ENCODE measurements at regions not wholly inside any gene's neighbourhood (a gene's known extent, or its start where the extent isn't known, plus 50 kb on each side); places are given as distances from the start of the nearest gene placed in this dataset.

GRCh38 chr14:98249476-98249875 is 1022.5 kb downstream of the BCL11B start:
- Mint-ChIP-seq H3K36me3 (ENCODE audit: low read depth) (no peaks in the 10 kb centered on the region), H3K4me1 (no peaks in the 10 kb centered on the region), H3K4me3 (no peak overlapping the region), H3K27me3 (no peaks in the 10 kb centered on the region), H3K9me3 (peaks cover 9% of the 10 kb centered on the region), H3K27ac (no peak overlapping the region)
- DNase-seq: no peak
- intact Hi-C loops (cut with micrococcal nuclease): no loop called here

DNA sequence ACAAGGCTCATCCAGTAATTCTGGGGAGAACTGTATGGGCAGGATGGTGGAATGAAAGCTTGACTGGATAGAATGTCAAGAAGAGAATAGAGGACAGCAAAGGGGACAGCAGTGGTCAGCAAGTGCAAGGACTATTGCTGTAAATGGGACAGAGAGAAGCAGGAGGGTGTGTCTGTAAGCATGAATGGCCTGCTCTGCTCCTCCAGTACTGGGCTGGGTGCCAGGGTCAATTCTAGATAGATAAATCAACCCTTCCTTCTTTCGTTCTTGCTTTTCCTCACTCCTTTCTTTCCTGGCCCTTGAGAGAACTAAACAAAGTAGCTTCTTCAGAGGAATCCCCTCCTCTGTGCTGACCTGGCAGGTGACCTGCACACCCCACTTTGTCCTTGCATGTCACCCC is 1019.2 kb downstream of the BCL11B start:
- Mint-ChIP-seq H3K27me3 (no peaks in the 10 kb centered on the region), H3K9me3 (peaks cover 4% of the 10 kb centered on the region), H3K4me3 (no peak overlapping the region), H3K36me3 (ENCODE audit: low read depth) (no peaks in the 10 kb centered on the region), H3K4me1 (no peaks in the 10 kb centered on the region), H3K27ac (no peak overlapping the region)
- intact Hi-C loops (cut with micrococcal nuclease): no loop called here
- DNase-seq: no peak

- no peak for DNase-seq
- no peaks in the 10 kb centered on the region for H3K4me1 Mint-ChIP-seq
- H3K36me3 Mint-ChIP-seq (ENCODE audit: low read depth): no peaks in the 10 kb centered on the region
- H3K27me3 Mint-ChIP-seq: no peaks in the 10 kb centered on the region
- H3K27ac Mint-ChIP-seq: no peak overlapping the region
- intact Hi-C loops (cut with micrococcal nuclease): no loop called here
- peaks cover 14% of the 10 kb centered on the region for H3K9me3 Mint-ChIP-seq
- H3K4me3 Mint-ChIP-seq: no peak overlapping the region
Measured at GRCh38 chr14:98259881-98260280, 1012.1 kb downstream of the BCL11B start.

GRCh38 chr14:98262566-98262965 is 1009.4 kb downstream of the BCL11B start:
- intact Hi-C loops (cut with micrococcal nuclease): no loop called here
- H3K27ac Mint-ChIP-seq: no peak overlapping the region
- H3K9me3 Mint-ChIP-seq: peaks cover 24% of the 10 kb centered on the region
- H3K27me3 Mint-ChIP-seq: no peaks in the 10 kb centered on the region
- no peak overlapping the region for H3K4me3 Mint-ChIP-seq
- H3K36me3 Mint-ChIP-seq (ENCODE audit: low read depth): no peaks in the 10 kb centered on the region
- no peaks in the 10 kb centered on the region for H3K4me1 Mint-ChIP-seq
- DNase-seq: no peak

GRCh38 chr14:98269533-98269932 is 1002.5 kb downstream of the BCL11B start:
- H3K27me3 Mint-ChIP-seq: no peaks in the 10 kb centered on the region
- H3K36me3 Mint-ChIP-seq (ENCODE audit: low read depth): peaks cover 6% of the 10 kb centered on the region
- intact Hi-C loops (cut with micrococcal nuclease): no loop called here
- H3K4me3 Mint-ChIP-seq: no peak overlapping the region
- peaks cover 2% of the 10 kb centered on the region for H3K4me1 Mint-ChIP-seq
- H3K9me3 Mint-ChIP-seq: peaks cover 22% of the 10 kb centered on the region
- no peak for DNase-seq
- H3K27ac Mint-ChIP-seq: no peak overlapping the region

DNA sequence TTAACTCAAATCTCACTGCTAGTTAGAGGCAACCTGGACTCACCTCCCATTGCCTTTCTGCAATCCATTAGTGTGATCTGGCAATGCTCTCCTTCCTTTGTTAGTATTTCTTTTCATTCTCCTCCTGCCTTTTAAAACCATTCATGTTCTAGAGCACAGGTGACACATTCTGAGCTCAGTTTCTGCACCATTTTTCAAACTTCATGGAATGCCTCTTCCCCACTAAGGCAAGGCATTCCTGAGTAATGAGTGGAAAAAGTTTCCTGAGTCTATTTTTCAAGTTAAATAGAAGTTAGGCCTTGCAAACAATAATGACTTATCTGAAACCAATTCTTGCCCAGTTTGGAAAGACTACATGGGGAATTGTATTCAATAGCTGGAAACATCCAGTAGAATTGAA is 1001.8 kb downstream of the BCL11B start:
- peaks cover 22% of the 10 kb centered on the region for H3K9me3 Mint-ChIP-seq
- H3K4me1 Mint-ChIP-seq: peaks cover 2% of the 10 kb centered on the region
- H3K36me3 Mint-ChIP-seq (ENCODE audit: low read depth): peaks cover 6% of the 10 kb centered on the region
- intact Hi-C loops (cut with micrococcal nuclease): no loop called here
- H3K27ac Mint-ChIP-seq: no peak overlapping the region
- DNase-seq: no peak
- no peak overlapping the region for H3K4me3 Mint-ChIP-seq
- H3K27me3 Mint-ChIP-seq: no peaks in the 10 kb centered on the region

DNA sequence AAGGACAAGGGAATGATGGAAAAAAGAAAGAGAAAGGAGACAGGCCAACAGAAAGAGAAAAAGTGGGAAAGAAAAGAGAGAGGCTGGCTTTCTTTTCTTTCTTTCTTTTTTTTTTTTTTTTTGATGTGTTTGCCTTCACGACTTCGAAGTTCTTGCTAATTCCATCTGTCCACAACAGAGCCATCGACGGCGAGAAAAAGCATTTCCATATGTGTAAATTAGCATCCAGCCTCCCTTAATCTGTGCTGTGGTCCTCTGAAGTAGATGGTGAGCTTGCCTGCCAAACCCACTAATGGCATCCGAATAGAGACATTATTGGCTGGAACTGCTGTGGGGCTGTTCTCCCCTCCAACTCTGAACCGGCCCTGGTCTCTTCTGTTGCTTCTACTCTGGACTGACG is 997.4 kb downstream of the BCL11B start:
- Mint-ChIP-seq H3K4me1 (peaks cover 2% of the 10 kb centered on the region), H3K27ac (no peak overlapping the region), H3K9me3 (peaks cover 23% of the 10 kb centered on the region), H3K4me3 (no peak overlapping the region), H3K36me3 (ENCODE audit: low read depth) (peaks cover 6% of the 10 kb centered on the region), H3K27me3 (no peaks in the 10 kb centered on the region)
- intact Hi-C loops (cut with micrococcal nuclease): no loop called here
- no peak for DNase-seq

- Mint-ChIP-seq H3K27ac (no peak overlapping the region), H3K36me3 (ENCODE audit: low read depth) (no peaks in the 10 kb centered on the region), H3K4me1 (no peaks in the 10 kb centered on the region), H3K27me3 (no peaks in the 10 kb centered on the region), H3K4me3 (no peak overlapping the region), H3K9me3 (peaks cover 17% of the 10 kb centered on the region)
- DNase-seq: no peak
- intact Hi-C loops (cut with micrococcal nuclease): no loop called here
Measured at GRCh38 chr14:98278800-98279199, 993.2 kb downstream of the BCL11B start.

- Mint-ChIP-seq H3K9me3 (peaks cover 17% of the 10 kb centered on the region), H3K27me3 (no peaks in the 10 kb centered on the region), H3K36me3 (ENCODE audit: low read depth) (no peaks in the 10 kb centered on the region), H3K4me1 (no peaks in the 10 kb centered on the region), H3K4me3 (no peak overlapping the region), H3K27ac (no peak overlapping the region)
- intact Hi-C loops (cut with micrococcal nuclease): no loop called here
- no peak for DNase-seq
Measured at GRCh38 chr14:98280436-98280835, 991.6 kb downstream of the BCL11B start.

- intact Hi-C loops (cut with micrococcal nuclease): no loop called here
- Mint-ChIP-seq H3K4me1 (peaks cover 2% of the 10 kb centered on the region), H3K27ac (no peak overlapping the region), H3K27me3 (no peaks in the 10 kb centered on the region), H3K4me3 (no peak overlapping the region), H3K9me3 (peaks cover 6% of the 10 kb centered on the region), H3K36me3 (ENCODE audit: low read depth) (no peaks in the 10 kb centered on the region)
- DNase-seq: no peak
Measured at GRCh38 chr14:98288825-98289224, 983.2 kb downstream of the BCL11B start.

DNA sequence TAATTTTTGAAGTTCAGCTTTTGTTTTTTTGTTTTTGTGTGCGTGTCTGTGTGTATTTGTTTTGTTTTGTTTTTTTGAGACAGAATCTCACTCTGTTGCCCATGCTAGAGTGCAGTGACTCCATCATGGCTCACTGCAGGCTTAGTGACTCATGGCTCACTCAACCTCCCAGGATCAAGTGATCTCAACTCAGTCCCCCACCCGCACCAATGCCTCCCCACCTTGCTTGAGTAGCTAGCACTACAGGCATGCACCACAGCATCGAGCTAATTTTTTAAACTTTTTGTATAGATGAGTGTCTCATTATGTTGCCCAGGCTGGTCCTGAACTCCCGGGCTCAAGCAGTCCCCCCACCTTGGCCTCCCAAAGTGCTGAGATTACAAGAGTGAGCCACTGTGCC is 981.4 kb downstream of the BCL11B start:
- Mint-ChIP-seq H3K4me1 (peaks cover 2% of the 10 kb centered on the region), H3K27ac (no peak overlapping the region)

GRCh38 chr14:98292191-98292590 is 979.8 kb downstream of the BCL11B start:
- peaks cover 6% of the 10 kb centered on the region for H3K9me3 Mint-ChIP-seq
- H3K4me3 Mint-ChIP-seq: no peak overlapping the region

More for the DNA sequence above, 981.4 kb downstream of the BCL11B start:
- Mint-ChIP-seq H3K27me3 (no peaks in the 10 kb centered on the region), H3K36me3 (ENCODE audit: low read depth) (no peaks in the 10 kb centered on the region), H3K4me3 (no peak overlapping the region), H3K9me3 (peaks cover 9% of the 10 kb centered on the region)
- no peak for DNase-seq
- intact Hi-C loops (cut with micrococcal nuclease): no loop called here

GRCh38 chr14:98293576-98293975 is 978.4 kb downstream of the BCL11B start:
- H3K4me1 Mint-ChIP-seq: peaks cover 2% of the 10 kb centered on the region
- peaks cover 6% of the 10 kb centered on the region for H3K9me3 Mint-ChIP-seq
- intact Hi-C loops (cut with micrococcal nuclease): no loop called here
- no peak overlapping the region for H3K4me3 Mint-ChIP-seq
- no peaks in the 10 kb centered on the region for H3K36me3 Mint-ChIP-seq (ENCODE audit: low read depth)
- DNase-seq: peak; percentile 37
- H3K27ac Mint-ChIP-seq: no peak overlapping the region
- H3K27me3 Mint-ChIP-seq: no peaks in the 10 kb centered on the region

More at GRCh38 chr14:98292191-98292590, 979.8 kb downstream of the BCL11B start:
- peak overlapping the region; percentile 12 for H3K27ac Mint-ChIP-seq
- H3K4me1 Mint-ChIP-seq: peaks cover 2% of the 10 kb centered on the region
- intact Hi-C loops (cut with micrococcal nuclease): no loop called here
- no peaks in the 10 kb centered on the region for H3K36me3 Mint-ChIP-seq (ENCODE audit: low read depth)
- no peak for DNase-seq
- H3K27me3 Mint-ChIP-seq: no peaks in the 10 kb centered on the region

DNA sequence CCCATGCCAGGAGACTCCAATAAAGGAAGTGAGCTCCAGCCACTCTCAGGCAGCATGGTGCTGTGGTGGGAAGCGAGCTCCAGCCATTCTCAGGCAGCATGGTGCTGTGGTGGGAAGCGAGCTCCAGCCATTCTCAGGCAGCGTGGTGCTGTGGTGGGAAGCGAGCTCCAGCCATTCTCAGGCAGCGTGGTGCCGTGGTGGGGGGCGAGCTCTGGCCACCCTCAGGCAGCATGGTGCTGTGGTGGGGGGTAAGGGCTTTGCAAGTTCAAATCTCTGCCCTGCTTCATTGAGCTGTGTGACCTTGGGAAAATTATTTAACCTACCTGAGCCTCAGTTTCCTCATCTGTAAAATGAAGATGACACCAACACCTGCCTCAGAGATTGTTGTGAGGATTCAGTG is 975.1 kb downstream of the BCL11B start:
- Mint-ChIP-seq H3K4me1 (peaks cover 2% of the 10 kb centered on the region), H3K4me3 (no peak overlapping the region), H3K9me3 (peaks cover 9% of the 10 kb centered on the region), H3K27me3 (no peaks in the 10 kb centered on the region), H3K36me3 (ENCODE audit: low read depth) (no peaks in the 10 kb centered on the region), H3K27ac (no peak overlapping the region)
- intact Hi-C loops (cut with micrococcal nuclease): no loop called here
- DNase-seq: no peak

- H3K4me1 Mint-ChIP-seq: no peaks in the 10 kb centered on the region
- H3K27ac Mint-ChIP-seq: no peak overlapping the region
- peaks cover 9% of the 10 kb centered on the region for H3K9me3 Mint-ChIP-seq
- no peaks in the 10 kb centered on the region for H3K36me3 Mint-ChIP-seq (ENCODE audit: low read depth)
- intact Hi-C loops (cut with micrococcal nuclease): no loop called here
- no peak overlapping the region for H3K4me3 Mint-ChIP-seq
- H3K27me3 Mint-ChIP-seq: no peaks in the 10 kb centered on the region
- no peak for DNase-seq
Measured at GRCh38 chr14:98297567-98297966, 974.4 kb downstream of the BCL11B start.

All from activated CD4-positive, alpha-beta T cell treated with anti-CD3 and anti-CD28 coated beads, Interleukin-2, amount 10 ng/mL, durations not matched to agents 24 days and 14 days (primary cell).